HG02870 (cell line): ENCODE measurements at regions not wholly inside any gene's neighbourhood (a gene's known extent, or its start where the extent isn't known, plus 50 kb on each side); places are given as distances from the start of the nearest gene placed in this dataset.

Source experiments
- ATAC-seq: cut with Tn5 transposase; IDR thresholded peaks from one replicate; pipeline ENCODE4 v1.9.1; 2021; ENCODE audit warnings: mild to moderate bottlenecking, moderate library complexity; ENCODE audit not compliant: unreplicated experiment

- no peak for ATAC-seq
Measured at GRCh38 chr5:145221416-145221815, 613.7 kb downstream of the PRELID2 start.

- no peak for ATAC-seq
Measured at GRCh38 chr5:145220481-145220880, 614.7 kb downstream of the PRELID2 start.

- ATAC-seq = no peak
Measured at GRCh38 chr5:145218982-145219381, 616.2 kb downstream of the PRELID2 start.

GRCh38 chr5:145218019-145218418, 617.1 kb downstream of the PRELID2 start:
- no peak for ATAC-seq

GRCh38 chr5:145210020-145210419, 625.1 kb downstream of the PRELID2 start:
- ATAC-seq = no peak

GRCh38 chr5:145205546-145205945, 629.6 kb downstream of the PRELID2 start:
- ATAC-seq = no peak

GRCh38 chr5:145204743-145205142, 630.4 kb downstream of the PRELID2 start:
- no peak for ATAC-seq

- ATAC-seq = no peak
Measured at GRCh38 chr5:145203193-145203592, 631.9 kb downstream of the PRELID2 start.

- ATAC-seq = no peak
Measured at GRCh38 chr5:145198525-145199260, 636.4 kb downstream of the PRELID2 start.

GRCh38 chr5:145189746-145190145, 645.4 kb downstream of the PRELID2 start:
- no peak for ATAC-seq

- ATAC-seq = no peak
Measured at GRCh38 chr5:145180371-145180770, 654.8 kb downstream of the PRELID2 start.

- no peak for ATAC-seq
Measured at GRCh38 chr5:145178641-145179523, 656.3 kb downstream of the PRELID2 start.

GRCh38 chr5:145176041-145176440, 659.1 kb downstream of the PRELID2 start:
- ATAC-seq = no peak

- ATAC-seq = no peak
Measured at GRCh38 chr5:145166110-145166509, 669.0 kb downstream of the PRELID2 start.

- no peak for ATAC-seq
Measured at GRCh38 chr5:145163876-145164275, 671.3 kb downstream of the PRELID2 start.

- ATAC-seq = no peak
Measured at GRCh38 chr5:145162626-145163025, 672.5 kb downstream of the PRELID2 start.

GRCh38 chr5:145161391-145161790, 673.8 kb downstream of the PRELID2 start:
- no peak for ATAC-seq

- no peak for ATAC-seq
Measured at GRCh38 chr5:145160679-145161078, 674.5 kb downstream of the PRELID2 start.

GRCh38 chr5:145158730-145159129, 676.4 kb downstream of the PRELID2 start:
- no peak for ATAC-seq

- ATAC-seq = no peak
Measured at GRCh38 chr5:145157841-145158240, 677.3 kb downstream of the PRELID2 start.

- ATAC-seq = no peak
Measured at GRCh38 chr5:145141534-145141933, 693.6 kb downstream of the PRELID2 start.

- ATAC-seq = no peak
Measured at GRCh38 chr5:145130996-145131395, 704.1 kb downstream of the PRELID2 start.
